WTC11 (cell line): ENCODE measurements at regions not wholly inside any gene's neighbourhood (a gene's known extent, or its start where the extent isn't known, plus 50 kb on each side); places are given as distances from the start of the nearest gene placed in this dataset.

Experiments used
- ATF1 ChIP-seq: sonication (generic); formaldehyde crosslinking; IDR thresholded peaks from 2 replicates; pipeline ENCODE4 v1.8.1; 2023; ENCODE audit warnings: mild to moderate bottlenecking, moderate library complexity, missing genetic modification reagents
- ATF2 ChIP-seq: sonication (generic); formaldehyde crosslinking; IDR thresholded peaks from 2 replicates; pipeline ENCODE4 v1.8.1; 2022; ENCODE audit warnings: low read depth, missing genetic modification reagents, borderline replicate concordance
- ATF6 ChIP-seq: sonication (generic); formaldehyde crosslinking; IDR thresholded peaks from 2 replicates; pipeline ENCODE4 v1.8.1; 2023; ENCODE audit warnings: mild to moderate bottlenecking, missing genetic modification reagents
- CREB1 ChIP-seq: sonication (generic); formaldehyde crosslinking; IDR thresholded peaks from 2 replicates; pipeline ENCODE4 v1.8.0; 2023; ENCODE audit warnings: mild to moderate bottlenecking, missing genetic modification reagents
- CREM ChIP-seq: sonication (generic); formaldehyde crosslinking; IDR thresholded peaks from 2 replicates; pipeline ENCODE4 v1.8.1; 2022; ENCODE audit warnings: mild to moderate bottlenecking, missing genetic modification reagents, moderate library complexity
- FOXJ3 ChIP-seq: sonication (generic); formaldehyde crosslinking; IDR thresholded peaks from 2 replicates; pipeline ENCODE4 v1.9.0; 2021; ENCODE audit warnings: missing genetic modification reagents, mild to moderate bottlenecking, borderline replicate concordance
- FOXK1 ChIP-seq: sonication (generic); formaldehyde crosslinking; IDR thresholded peaks from 2 replicates; pipeline ENCODE4 v1.8.0; 2022; ENCODE audit warnings: mild to moderate bottlenecking, moderate library complexity, missing genetic modification reagents
- NR3C1 ChIP-seq: sonication (generic); formaldehyde crosslinking; conservative IDR thresholded peaks from 2 replicates; pipeline ENCODE4 v1.8.1; 2023; ENCODE audit warnings: low read depth, mild to moderate bottlenecking, missing genetic modification reagents
- PRDM15 ChIP-seq: sonication (generic); formaldehyde crosslinking; IDR thresholded peaks from 2 replicates; pipeline ENCODE4 v1.8.0; 2022; ENCODE audit warnings: missing genetic modification reagents
- SMAD3 ChIP-seq: sonication (generic); formaldehyde crosslinking; IDR thresholded peaks from 2 replicates; pipeline ENCODE4 v1.8.0; 2022; ENCODE audit warnings: missing genetic modification reagents, mild to moderate bottlenecking, borderline replicate concordance
- USF2 ChIP-seq: sonication (generic); formaldehyde crosslinking; IDR thresholded peaks from 2 replicates; pipeline ENCODE4 v1.8.1; 2023; ENCODE audit warnings: mild to moderate bottlenecking, missing genetic modification reagents, moderate library complexity
- ZNF121 ChIP-seq: sonication (generic); formaldehyde crosslinking; IDR thresholded peaks from 2 replicates; pipeline ENCODE4 v1.8.0; 2023; ENCODE audit warnings: missing genetic modification reagents
- TF ChIP-seq, protein P1 (sequence below): fragments of 200-600 bp; IDR thresholded peaks from 2 replicates; pipeline ENCODE4 v1.8.0; 2022; ENCODE audit warnings: antibody characterized with exemption
- TF ChIP-seq, protein P2 (sequence below): sonication (generic); formaldehyde crosslinking; IDR thresholded peaks from 2 replicates; pipeline ENCODE4 v1.8.0; 2022; ENCODE audit warnings: mild to moderate bottlenecking, missing genetic modification reagents

GRCh38 chr2:46816151-46816845 is 99.3 kb downstream of the MCFD2 start:
- no peak for TF ChIP-seq ATF2 (CRISPR knock-in tag)
- no peak for TF ChIP-seq FOXK1 (CRISPR knock-in tag)
- no peak for TF ChIP-seq NR3C1
- no peak for TF ChIP-seq ZNF121 (CRISPR knock-in tag)
- TF ChIP-seq, protein P1, sequence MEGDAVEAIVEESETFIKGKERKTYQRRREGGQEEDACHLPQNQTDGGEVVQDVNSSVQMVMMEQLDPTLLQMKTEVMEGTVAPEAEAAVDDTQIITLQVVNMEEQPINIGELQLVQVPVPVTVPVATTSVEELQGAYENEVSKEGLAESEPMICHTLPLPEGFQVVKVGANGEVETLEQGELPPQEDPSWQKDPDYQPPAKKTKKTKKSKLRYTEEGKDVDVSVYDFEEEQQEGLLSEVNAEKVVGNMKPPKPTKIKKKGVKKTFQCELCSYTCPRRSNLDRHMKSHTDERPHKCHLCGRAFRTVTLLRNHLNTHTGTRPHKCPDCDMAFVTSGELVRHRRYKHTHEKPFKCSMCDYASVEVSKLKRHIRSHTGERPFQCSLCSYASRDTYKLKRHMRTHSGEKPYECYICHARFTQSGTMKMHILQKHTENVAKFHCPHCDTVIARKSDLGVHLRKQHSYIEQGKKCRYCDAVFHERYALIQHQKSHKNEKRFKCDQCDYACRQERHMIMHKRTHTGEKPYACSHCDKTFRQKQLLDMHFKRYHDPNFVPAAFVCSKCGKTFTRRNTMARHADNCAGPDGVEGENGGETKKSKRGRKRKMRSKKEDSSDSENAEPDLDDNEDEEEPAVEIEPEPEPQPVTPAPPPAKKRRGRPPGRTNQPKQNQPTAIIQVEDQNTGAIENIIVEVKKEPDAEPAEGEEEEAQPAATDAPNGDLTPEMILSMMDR: no peak
- no peak for TF ChIP-seq CREM (CRISPR knock-in tag)
- TF ChIP-seq FOXJ3 (CRISPR knock-in tag): no peak
- TF ChIP-seq PRDM15 (CRISPR knock-in tag): no peak
- TF ChIP-seq USF2 (CRISPR knock-in tag): no peak
- TF ChIP-seq SMAD3 (CRISPR knock-in tag): no peak
- TF ChIP-seq CREB1 (CRISPR knock-in tag): no peak
- TF ChIP-seq ATF1: no peak
- TF ChIP-seq, protein P2, sequence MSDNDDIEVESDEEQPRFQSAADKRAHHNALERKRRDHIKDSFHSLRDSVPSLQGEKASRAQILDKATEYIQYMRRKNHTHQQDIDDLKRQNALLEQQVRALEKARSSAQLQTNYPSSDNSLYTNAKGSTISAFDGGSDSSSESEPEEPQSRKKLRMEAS (CRISPR knock-in tag): no peak
- TF ChIP-seq ATF6 (CRISPR knock-in tag): no peak
